GM19438 (cell line): ENCODE measurements at regions not wholly inside any gene's neighbourhood (a gene's known extent, or its start where the extent isn't known, plus 50 kb on each side); places are given as distances from the start of the nearest gene placed in this dataset.
"Not testable (repeated sequence)": the region's sequence is repeated elsewhere in the genome, so short reads cannot be mapped to it uniquely, and the experiment has no call there.

Experiments used
- ATAC-seq: cut with Tn5 transposase; IDR thresholded peaks from one replicate; pipeline ENCODE4 v1.9.1; 2021; ENCODE audit warnings: low read depth; ENCODE audit not compliant: unreplicated experiment

GRCh38 chr15:79602180-79602579 is 170.0 kb downstream of the MINAR1 start:
- ATAC-seq: no peak

- no peak for ATAC-seq
These were observed 170.6 kb downstream of the MINAR1 start for GRCh38 chr15:79602731-79603130.

DNA sequence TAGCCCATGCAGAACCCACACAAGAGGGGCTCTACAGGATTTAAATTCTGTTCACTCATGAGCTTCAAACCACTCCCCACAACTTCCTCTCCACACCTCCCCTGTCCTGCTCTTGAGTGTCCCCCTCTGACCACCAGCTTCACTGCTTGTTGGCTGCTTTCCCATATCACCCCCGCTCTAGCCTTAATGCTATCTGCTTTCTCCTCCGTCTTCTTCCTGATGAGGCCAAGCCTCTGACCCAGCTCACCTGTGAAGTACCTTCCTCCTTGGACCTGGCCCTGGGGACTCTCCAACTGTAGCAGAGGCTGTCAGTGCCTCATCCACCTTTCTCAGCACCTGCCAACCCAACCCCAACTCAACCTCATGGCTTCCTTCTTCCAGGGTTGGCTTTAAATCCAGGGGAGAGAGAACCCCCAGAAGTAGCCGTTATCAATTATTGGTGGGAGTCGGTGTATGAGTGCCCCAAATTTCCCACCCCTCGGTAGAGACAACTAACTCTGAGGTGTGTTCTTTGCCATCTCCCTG is 174.8 kb downstream of the MINAR1 start:
- ATAC-seq: no peak

GRCh38 chr15:79608066-79608864 is 176.1 kb downstream of the MINAR1 start:
- ATAC-seq: no peak

GRCh38 chr15:79609506-79609905 is 177.4 kb downstream of the MINAR1 start:
- ATAC-seq: no peak

- no peak for ATAC-seq
These were observed 177.9 kb downstream of the MINAR1 start for GRCh38 chr15:79610021-79610420.

GRCh38 chr15:79615754-79616153 is 183.6 kb downstream of the MINAR1 start:
- ATAC-seq: no peak

DNA sequence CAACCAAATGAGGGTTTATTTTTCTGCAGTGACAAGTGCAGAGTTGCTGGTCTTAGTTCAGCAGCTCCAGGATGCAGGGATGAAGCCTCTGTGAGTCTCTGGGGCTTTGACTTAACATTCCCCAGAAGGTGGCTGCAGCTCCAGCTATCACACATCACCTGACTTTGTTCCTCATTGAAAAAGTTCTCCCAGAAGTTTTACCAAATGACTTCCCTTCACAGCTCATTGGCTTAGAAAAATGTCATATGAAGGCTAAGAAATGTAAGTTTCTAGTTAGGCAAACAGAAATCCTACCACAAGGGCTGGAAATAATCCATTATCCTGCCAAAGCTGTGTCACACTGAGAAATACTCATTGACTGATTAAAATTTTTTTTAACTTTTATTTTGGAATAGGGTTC is 184.9 kb downstream of the MINAR1 start:
- no peak for ATAC-seq

- ATAC-seq: no peak
These were observed 188.1 kb downstream of the MINAR1 start for GRCh38 chr15:79620112-79620857.

DNA sequence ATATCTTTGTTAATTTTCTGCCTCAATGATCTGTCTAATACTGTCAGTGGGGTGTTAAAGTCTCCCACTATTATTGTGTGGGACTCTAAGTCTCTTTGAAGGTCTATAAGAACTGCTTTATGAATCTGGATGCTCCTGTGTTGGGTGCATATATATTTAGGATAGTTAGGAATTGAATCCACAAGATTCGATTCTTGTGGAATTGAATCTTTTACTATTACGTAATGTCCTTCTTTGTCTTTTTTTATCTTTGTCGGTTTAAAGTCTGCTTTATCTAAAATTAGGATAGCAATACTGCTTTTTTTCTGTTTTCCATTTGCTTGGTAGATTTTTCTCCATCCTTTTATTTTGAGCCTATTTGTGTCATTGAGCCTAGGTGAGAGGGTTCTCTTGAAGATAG is 189.7 kb downstream of the MINAR1 start:
- not testable (repeated sequence) for ATAC-seq

- ATAC-seq: no peak
These were observed 191.4 kb downstream of the MINAR1 start for GRCh38 chr15:79623488-79623887.

- no peak for ATAC-seq
These were observed 197.6 kb downstream of the MINAR1 start for GRCh38 chr15:79629687-79630086.

- ATAC-seq: no peak
These were observed 200.3 kb downstream of the MINAR1 start for GRCh38 chr15:79632457-79632856.

DNA sequence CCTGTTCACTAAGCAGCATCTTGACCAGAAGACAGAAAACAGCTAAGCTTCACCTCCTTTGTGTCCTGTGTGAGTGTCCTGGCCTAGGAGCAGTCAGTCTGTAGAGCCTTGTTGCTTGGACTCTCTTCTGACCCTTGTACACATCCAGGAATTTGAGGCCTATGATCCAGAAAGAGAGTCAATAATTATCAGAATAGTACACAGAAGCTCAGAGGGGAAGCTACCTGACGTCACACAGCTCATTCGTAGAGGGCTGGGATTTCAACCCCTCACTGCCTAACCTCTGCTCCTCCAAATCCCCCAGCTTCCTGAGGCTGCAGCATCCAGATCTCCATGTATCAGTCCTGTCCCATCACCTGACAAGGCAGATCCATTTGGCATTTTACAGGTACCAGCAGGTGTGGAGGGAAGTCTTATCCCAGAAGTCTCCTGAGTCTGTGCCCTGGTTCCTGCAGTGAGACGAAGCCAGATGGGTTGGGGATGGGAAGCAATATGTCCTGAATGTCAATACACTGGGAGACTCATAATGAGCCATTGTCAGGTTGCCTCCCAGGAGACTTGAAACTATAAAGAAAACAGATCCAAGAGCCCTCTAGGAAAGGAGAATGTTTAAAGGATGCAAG is 203.1 kb downstream of the MINAR1 start:
- no peak for ATAC-seq

DNA sequence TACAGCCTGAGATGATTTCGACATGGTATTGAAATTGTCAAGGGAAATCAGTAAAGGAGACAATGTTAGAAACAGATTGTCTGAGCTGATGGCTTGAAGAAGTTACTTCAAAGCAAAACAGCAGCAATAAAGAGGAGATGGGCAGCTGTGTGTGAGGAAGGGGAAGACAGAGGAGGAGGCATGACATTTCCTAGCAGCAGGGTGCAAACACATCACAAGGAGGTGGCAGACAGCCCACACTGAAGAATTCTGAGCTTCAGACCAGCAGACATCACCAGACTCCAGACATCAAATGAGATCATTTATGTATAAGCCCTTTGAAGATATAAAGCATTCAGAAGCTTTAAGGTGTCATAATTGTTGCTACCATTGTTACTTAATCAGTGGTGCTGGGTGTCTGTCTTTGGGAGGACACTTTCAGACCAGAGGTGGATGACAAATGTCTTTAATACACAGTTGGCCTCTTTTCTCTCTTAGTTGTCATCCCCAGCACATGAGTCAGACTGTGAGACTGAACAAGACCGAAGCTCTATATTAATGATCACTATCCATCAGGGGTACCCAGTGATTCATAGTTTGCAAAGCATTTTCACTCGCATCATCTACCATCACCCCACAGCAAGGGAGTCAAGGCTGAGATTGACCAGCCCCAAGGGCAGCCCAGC is 203.9 kb downstream of the MINAR1 start:
- ATAC-seq: no peak

DNA sequence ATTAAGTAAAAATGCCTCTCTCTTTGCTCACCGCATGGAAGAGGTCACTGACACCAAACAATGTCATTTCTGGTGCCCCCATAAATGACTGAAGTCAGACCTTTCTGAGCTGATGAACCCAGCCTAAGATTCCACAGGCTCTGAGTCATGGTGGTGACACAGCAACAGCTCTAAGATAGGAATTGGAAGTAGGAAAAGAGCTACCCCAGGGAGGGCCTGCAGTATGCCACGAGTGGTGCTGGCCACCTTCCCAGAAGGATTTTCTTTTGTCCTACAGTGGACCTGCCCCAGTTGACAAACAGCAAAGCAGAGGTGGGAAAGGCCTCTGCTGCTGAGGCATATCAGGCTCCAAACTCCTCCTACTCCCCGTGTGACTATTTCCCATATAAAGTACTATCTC is 208.1 kb downstream of the MINAR1 start:
- ATAC-seq: no peak

GRCh38 chr15:79641841-79642240 is 209.7 kb downstream of the MINAR1 start:
- ATAC-seq: no peak

GRCh38 chr15:79643393-79643792 is 211.3 kb downstream of the MINAR1 start:
- no peak for ATAC-seq

DNA sequence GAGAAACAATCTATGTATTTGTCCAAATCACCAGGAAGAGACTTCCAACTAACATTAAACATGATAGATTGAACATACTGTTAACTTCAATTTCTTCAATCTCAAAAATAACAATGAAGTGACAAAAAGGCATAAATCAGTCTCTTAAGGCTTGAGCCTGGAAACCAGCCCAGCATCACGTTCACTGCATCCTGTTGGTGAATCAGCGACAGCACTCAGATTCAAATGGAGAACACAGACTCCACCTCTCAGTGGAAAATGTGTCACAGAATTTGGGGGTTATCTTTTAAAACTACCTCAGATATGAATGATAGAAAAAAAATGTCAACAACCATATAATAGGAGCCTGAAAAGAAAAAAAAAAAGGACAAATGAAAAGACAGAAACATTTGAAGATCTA is 212.0 kb downstream of the MINAR1 start:
- ATAC-seq: no peak

GRCh38 chr15:79652972-79653371 is 220.8 kb downstream of the MINAR1 start:
- ATAC-seq: not testable (repeated sequence)

GRCh38 chr15:79653533-79653932 is 221.4 kb downstream of the MINAR1 start:
- no peak for ATAC-seq
